ENCODE measurements at regions not wholly inside any gene's neighbourhood (a gene's known extent, or its start where the extent isn't known, plus 50 kb on each side); places are given as distances from the start of the nearest gene placed in this dataset.

DNA sequence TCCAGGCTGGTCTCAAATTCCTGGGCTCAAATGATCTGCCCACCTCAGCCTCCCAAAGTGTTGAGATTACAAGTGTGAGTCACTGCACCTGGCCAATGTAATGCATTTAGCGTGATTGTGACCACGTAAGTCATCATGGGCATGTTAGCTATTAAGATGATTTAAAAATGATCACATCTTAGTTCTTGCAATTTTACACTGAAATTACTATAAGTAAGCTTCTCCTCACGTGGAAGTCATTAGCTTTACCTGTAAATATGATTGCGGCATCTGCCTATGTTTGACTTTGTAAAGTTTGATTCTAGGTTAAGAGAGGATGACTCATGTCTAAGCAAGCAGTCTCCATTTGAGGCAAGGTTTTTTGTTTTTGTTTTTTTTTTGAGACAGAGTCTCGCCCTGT lies 85.5 kb downstream of the PMAIP1 start:
- Histone ChIP-seq H3K4me2 (no peak overlapping the region), H3K27me3 (peaks cover 8% of the 10 kb centered on the region), H3K4me3 (no peak overlapping the region), H3K36me3 (replicated peaks; ENCODE audit: insufficient read depth, low read depth) (no peaks in the 10 kb centered on the region), H3K79me2 (no peaks in the 10 kb centered on the region), H3K27ac (no peak overlapping the region), H3K9me3 (ENCODE audit: low read depth) (no peaks in the 10 kb centered on the region), H3K9me2 (replicated peaks; ENCODE audit: insufficient read depth) (no peaks in the 10 kb centered on the region), H2AFZ (no peak overlapping the region), H3K4me1 (ENCODE audit: insufficient read depth) (no peaks in the 10 kb centered on the region), H4K20me1 (ENCODE audit: insufficient read depth, poor library complexity, severe bottlenecking) (no peaks in the 10 kb centered on the region)
- no peak for TF ChIP-seq EZH2 (IDR thresholded peaks at IDR 0.05; ENCODE audit: borderline replicate concordance)
- TF ChIP-seq, protein P1, sequence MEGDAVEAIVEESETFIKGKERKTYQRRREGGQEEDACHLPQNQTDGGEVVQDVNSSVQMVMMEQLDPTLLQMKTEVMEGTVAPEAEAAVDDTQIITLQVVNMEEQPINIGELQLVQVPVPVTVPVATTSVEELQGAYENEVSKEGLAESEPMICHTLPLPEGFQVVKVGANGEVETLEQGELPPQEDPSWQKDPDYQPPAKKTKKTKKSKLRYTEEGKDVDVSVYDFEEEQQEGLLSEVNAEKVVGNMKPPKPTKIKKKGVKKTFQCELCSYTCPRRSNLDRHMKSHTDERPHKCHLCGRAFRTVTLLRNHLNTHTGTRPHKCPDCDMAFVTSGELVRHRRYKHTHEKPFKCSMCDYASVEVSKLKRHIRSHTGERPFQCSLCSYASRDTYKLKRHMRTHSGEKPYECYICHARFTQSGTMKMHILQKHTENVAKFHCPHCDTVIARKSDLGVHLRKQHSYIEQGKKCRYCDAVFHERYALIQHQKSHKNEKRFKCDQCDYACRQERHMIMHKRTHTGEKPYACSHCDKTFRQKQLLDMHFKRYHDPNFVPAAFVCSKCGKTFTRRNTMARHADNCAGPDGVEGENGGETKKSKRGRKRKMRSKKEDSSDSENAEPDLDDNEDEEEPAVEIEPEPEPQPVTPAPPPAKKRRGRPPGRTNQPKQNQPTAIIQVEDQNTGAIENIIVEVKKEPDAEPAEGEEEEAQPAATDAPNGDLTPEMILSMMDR (IDR thresholded peaks at IDR 0.05; ENCODE audit: poor library complexity), result no peak
- TF ChIP-seq EZH2phosphoT487 (IDR thresholded peaks at IDR 0.05; ENCODE audit: low read depth, severe bottlenecking, unreplicated experiment), result no peak
- no peak for DNase-seq (ENCODE audit: low spot score)
- 78% methylated on average over 5 of the region's 5 CpGs for WGBS (ENCODE audit: low lambda C conversion rate, missing lambda C conversion rate)

DNA sequence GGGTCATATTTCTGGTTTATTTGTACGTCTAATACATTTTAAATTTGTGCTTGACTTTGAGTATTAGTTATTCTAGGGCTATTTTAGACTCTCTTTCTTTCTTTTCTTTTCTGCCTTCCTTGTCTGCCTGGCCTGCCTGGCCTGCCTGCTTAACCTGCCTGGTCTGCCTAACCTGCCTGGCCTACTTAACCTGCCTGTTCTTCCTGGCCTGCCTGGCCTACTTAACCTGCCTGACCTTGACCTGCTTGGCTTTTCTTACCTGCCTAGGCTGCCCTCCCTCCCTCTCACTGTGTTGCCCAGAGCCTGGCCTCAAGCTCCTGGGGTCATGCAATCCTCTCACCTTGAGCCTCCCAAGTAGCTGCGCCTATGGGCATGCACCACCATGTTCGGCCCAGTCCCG lies 83.7 kb downstream of the PMAIP1 start:
- Histone ChIP-seq H3K9me2 (replicated peaks; ENCODE audit: insufficient read depth) (no peaks in the 10 kb centered on the region), H2AFZ (no peak overlapping the region), H3K36me3 (replicated peaks; ENCODE audit: insufficient read depth, low read depth) (no peaks in the 10 kb centered on the region), H3K4me2 (no peak overlapping the region), H3K79me2 (no peaks in the 10 kb centered on the region), H4K20me1 (ENCODE audit: insufficient read depth, poor library complexity, severe bottlenecking) (no peaks in the 10 kb centered on the region), H3K27ac (no peak overlapping the region), H3K9me3 (ENCODE audit: low read depth) (no peaks in the 10 kb centered on the region), H3K27me3 (no peaks in the 10 kb centered on the region), H3K4me3 (no peak overlapping the region), H3K4me1 (ENCODE audit: insufficient read depth) (no peaks in the 10 kb centered on the region)
- no peak for DNase-seq (ENCODE audit: low spot score)
- TF ChIP-seq, protein P1 (IDR thresholded peaks at IDR 0.05; ENCODE audit: poor library complexity), result no peak
- TF ChIP-seq EZH2 (IDR thresholded peaks at IDR 0.05; ENCODE audit: borderline replicate concordance), result no peak
- TF ChIP-seq EZH2phosphoT487 (IDR thresholded peaks at IDR 0.05; ENCODE audit: low read depth, severe bottlenecking, unreplicated experiment), result no peak
- 92% methylated on average over 4 of the region's 4 CpGs for WGBS (ENCODE audit: low lambda C conversion rate, missing lambda C conversion rate)

DNA sequence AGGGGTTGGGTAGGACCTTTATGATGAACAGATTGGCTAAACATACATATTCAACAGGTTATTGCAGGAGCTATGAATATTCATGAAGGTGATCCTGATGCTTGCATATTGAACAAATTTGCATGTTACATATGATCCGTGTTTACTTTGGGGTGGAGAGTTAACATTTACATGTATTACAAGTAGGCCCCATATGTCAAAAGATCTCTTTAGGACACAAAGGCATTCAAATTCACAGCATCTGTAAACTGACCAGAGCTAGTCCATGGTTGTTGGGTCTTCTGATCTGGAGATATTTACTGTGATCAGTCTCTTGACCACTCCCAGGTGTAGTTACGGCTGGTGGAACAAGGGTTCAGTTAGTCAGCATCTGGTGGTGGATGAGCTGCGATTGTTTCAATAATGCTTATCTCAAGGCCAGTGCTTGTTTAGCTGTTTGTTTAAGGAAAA lies 80.4 kb downstream of the PMAIP1 start:
- H3K9me2 ChIP-seq (replicated peaks; ENCODE audit: insufficient read depth), result no peaks in the 10 kb centered on the region
- no peak overlapping the region for H3K27ac ChIP-seq
- no peak overlapping the region for H3K4me2 ChIP-seq
- H3K79me2 ChIP-seq, result no peaks in the 10 kb centered on the region
- no peak overlapping the region for H2AFZ ChIP-seq
- H3K27me3 ChIP-seq, result no peaks in the 10 kb centered on the region
- TF ChIP-seq, protein P1 (IDR thresholded peaks at IDR 0.05; ENCODE audit: poor library complexity), result no peak
- TF ChIP-seq EZH2phosphoT487 (IDR thresholded peaks at IDR 0.05; ENCODE audit: low read depth, severe bottlenecking, unreplicated experiment) (no peak), EZH2 (IDR thresholded peaks at IDR 0.05; ENCODE audit: borderline replicate concordance) (no peak)
- no peak for DNase-seq (ENCODE audit: low spot score)
- H3K9me3 ChIP-seq (ENCODE audit: low read depth), result no peaks in the 10 kb centered on the region
- 64% methylated on average over 3 of the region's 3 CpGs for WGBS (ENCODE audit: low lambda C conversion rate, missing lambda C conversion rate)
- H3K36me3 ChIP-seq (replicated peaks; ENCODE audit: insufficient read depth, low read depth), result no peaks in the 10 kb centered on the region
- H4K20me1 ChIP-seq (ENCODE audit: insufficient read depth, poor library complexity, severe bottlenecking), result no peaks in the 10 kb centered on the region
- H3K4me1 ChIP-seq (ENCODE audit: insufficient read depth), result no peaks in the 10 kb centered on the region
- no peak overlapping the region for H3K4me3 ChIP-seq
